DND-41 (cell line): ENCODE measurements at regions not wholly inside any gene's neighbourhood (a gene's known extent, or its start where the extent isn't known, plus 50 kb on each side); places are given as distances from the start of the nearest gene placed in this dataset.

Experiments
- EZH2 ChIP-seq: IDR thresholded peaks from 3 replicates; pipeline ENCODE4 v1.6.1; 2012; ENCODE audit warnings: borderline replicate concordance, low read depth, mild to moderate bottlenecking, moderate library complexity, low read length, inconsistent platforms; ENCODE audit not compliant: severe bottlenecking
- TF ChIP-seq, protein P1 (sequence below): IDR thresholded peaks from 2 replicates; pipeline ENCODE4 v1.5.1; 2012; ENCODE audit warnings: borderline replicate concordance, low read length, moderate library complexity, mild to moderate bottlenecking; ENCODE audit not compliant: poor library complexity, severe bottlenecking; ENCODE audit errors: extremely low read depth

GRCh38 chr7:110066843-110067242 lies 1024.1 kb upstream of the LRRN3 start:
- TF ChIP-seq, protein P1, sequence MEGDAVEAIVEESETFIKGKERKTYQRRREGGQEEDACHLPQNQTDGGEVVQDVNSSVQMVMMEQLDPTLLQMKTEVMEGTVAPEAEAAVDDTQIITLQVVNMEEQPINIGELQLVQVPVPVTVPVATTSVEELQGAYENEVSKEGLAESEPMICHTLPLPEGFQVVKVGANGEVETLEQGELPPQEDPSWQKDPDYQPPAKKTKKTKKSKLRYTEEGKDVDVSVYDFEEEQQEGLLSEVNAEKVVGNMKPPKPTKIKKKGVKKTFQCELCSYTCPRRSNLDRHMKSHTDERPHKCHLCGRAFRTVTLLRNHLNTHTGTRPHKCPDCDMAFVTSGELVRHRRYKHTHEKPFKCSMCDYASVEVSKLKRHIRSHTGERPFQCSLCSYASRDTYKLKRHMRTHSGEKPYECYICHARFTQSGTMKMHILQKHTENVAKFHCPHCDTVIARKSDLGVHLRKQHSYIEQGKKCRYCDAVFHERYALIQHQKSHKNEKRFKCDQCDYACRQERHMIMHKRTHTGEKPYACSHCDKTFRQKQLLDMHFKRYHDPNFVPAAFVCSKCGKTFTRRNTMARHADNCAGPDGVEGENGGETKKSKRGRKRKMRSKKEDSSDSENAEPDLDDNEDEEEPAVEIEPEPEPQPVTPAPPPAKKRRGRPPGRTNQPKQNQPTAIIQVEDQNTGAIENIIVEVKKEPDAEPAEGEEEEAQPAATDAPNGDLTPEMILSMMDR: no peak
- TF ChIP-seq EZH2: no peak
